HG03575 (cell line): ENCODE measurements at regions not wholly inside any gene's neighbourhood (a gene's known extent, or its start where the extent isn't known, plus 50 kb on each side); places are given as distances from the start of the nearest gene placed in this dataset.
"Not testable (repeated sequence)": the region's sequence is repeated elsewhere in the genome, so short reads cannot be mapped to it uniquely, and the experiment has no call there.

Experiments used
- ATAC-seq: cut with Tn5 transposase; IDR thresholded peaks from one replicate; pipeline ENCODE4 v1.9.1; 2021; ENCODE audit not compliant: unreplicated experiment, insufficient number of reproducible peaks, low FRiP score; ENCODE audit errors: extremely low read depth

DNA sequence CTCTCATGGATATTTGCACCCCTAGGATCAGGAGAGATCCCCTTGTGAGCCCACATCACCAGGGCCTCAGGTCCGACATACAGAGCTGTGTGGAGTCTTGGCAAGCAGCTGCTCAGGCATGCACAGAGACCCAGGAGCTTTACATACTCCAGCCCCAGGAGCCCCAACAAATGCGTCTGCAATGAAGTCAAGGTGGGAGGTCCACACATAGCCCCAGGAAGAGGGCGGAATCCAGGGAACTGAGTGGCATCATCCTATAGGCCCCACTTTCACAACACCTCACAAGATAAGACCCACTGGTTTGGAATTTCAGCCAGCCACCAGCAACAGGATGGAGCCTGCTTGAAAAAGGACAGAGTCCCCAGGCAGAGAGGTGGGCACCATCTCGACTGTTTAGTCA, 106.7 kb downstream of the LSMEM1 start:
- ATAC-seq = no peak

DNA sequence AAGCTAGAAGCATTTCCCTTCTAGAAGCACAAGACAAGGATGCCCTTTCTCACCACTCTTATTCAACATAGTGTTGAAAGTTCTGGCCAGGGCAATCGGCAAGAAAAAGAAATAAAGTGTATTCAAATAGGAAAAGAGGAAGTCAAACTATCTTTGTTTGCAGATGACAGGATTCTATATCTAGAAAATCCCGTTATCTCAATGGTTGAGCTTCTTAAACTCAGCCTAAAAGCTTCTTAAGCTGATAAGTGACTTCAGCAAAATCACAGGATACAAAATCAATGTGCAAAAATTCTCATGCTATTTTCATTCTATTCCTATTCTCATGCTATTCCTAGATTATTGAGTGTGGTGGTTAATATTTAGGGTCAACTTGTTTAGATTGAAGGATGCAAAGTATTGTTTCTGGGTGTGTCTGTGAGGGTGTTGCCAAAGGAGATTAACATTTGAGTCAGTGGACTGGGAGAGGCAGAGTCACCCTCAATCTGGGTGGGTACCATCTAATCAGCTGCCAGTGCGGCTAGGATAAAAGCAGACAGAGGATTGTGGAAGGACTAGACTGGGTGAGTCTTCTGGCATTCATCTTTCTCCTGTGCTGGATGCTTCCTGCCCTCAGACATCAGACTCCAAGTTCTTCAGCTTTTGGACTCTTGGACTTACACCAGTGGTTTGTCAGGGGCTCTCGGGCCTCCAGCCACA, 111.9 kb downstream of the LSMEM1 start:
- ATAC-seq = not testable (repeated sequence)

DNA sequence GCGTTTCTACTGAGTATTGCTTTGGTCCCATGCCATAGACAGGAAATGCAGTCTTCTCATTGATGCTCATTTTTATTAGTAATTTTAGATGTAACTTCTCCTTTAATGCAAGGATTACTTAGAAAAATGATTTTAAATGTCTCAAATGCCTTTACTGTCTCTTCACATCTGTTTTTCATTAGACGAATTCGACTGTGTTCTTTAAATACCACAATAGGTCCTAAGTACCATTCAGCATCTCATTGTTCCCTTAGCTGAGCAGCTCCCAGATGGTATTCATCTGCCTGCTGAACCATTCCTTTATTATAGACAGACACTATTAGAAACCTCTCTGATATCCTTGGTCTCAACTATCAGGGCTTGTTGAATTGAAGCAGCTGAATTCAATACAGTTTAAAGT, 113.6 kb downstream of the LSMEM1 start:
- ATAC-seq = no peak

DNA sequence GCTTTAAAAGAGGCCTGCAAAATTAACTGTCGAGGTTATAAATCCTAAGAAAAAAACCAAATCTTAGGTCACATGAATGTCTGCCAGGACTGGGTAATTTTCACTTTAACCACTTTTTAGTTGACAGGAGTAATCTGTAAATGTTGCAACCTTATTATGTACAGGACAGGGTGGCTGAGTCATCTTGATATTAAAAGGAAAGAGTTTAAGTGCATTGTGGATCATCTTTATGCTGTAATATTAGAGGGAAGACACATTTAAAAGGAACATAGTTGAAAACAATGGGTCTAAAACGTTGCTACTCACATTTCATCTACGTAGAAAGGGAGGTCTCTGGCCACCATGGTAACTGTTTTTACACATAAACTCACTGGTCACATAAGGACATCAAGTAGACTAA, 115.5 kb downstream of the LSMEM1 start:
- ATAC-seq = no peak

DNA sequence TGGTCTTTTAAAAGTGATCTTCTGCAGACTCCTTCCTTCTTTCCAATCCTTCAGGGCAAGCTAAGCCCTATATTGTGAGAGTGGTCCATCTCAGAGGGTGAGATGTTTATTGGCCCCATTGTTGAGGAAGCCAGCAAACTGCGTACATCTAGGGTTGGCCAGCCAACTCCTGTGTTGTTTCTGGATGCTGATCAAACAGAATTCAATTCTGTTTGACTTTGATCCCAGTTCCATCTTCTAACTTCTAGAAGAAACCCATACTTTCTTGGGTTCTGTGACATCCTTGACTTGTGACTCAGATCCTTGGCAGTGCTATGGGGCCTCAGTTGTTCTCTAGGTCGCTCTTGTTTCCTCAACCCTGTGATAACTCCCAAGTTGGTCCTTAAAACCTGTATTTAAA, 116.2 kb downstream of the LSMEM1 start:
- no peak for ATAC-seq

DNA sequence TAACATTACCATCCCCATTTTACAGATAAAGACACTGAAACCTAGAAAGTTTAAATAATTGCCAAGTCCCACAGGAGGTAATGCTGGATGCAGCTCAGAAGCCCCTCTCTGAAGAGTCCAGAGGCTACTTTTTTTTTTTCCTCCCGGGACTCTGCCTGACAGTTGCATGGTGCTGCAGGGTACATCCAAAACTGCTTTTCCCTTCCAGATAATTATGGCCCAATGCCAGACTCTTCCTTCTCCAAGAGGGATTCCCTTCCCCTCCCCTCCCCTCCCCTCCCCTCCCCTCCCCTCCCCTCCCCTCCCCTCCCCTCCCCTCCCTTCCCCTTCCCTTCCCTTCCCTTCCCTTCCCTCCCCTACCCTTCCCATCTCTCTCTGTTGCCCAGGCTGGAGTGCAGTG, 122.9 kb downstream of the LSMEM1 start:
- ATAC-seq = no peak

DNA sequence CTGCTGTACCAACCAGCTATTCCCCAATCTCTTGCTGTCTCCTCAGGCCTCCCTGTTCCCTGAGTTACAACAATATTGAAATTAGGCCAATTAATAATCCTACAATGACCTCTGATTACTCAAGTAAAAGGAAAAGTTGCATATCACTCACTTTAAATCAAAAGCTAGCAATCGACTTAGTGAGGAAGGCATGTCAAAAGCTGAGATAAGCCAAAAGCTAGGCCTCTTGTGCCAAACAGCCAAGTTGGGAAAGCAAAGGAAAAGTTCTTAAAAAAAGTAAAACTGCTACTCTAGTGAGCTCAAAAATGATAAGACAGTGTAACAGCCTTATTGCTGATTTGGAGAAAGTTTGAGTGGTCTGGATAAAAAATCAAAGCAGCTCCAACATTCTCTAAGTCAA, 129.8 kb downstream of the LSMEM1 start:
- ATAC-seq = no peak

DNA sequence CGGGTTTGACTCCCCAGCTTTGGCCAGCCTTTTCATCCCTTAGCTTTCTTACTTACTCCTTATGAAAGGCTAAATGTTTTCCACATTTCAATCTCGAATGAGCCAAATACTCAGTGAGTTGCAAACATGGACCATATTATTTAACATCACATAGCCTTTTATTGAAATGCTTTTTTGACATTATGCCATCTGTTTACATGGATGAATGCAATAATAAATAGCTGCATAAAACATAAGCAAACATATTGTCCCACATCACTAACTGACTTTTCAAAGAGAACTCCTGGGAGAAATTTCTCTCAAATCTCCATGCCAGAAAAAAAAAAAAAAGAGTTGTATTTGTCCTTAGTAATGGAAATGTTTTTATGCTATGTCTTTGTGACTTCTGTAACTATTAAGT, 134.9 kb downstream of the LSMEM1 start:
- no peak for ATAC-seq

DNA sequence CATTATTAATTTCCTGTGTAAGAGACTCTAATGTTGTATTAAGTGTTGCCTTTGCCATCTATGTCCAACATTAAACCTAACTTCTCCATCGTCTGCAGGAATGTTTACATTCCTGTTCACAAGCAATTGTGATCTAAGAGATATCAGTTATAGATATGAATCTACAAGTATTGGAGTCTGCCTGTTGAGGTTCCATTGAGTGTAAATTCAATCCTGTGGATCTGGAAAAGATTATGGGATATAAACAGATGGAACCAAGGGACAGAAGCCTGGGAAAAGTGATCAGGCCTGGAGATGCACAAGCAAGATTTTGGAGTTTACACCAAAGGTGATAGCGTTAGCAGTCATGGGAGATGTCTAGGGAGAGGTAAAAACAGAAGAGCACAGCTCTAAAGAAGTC, 135.5 kb downstream of the LSMEM1 start:
- no peak for ATAC-seq

DNA sequence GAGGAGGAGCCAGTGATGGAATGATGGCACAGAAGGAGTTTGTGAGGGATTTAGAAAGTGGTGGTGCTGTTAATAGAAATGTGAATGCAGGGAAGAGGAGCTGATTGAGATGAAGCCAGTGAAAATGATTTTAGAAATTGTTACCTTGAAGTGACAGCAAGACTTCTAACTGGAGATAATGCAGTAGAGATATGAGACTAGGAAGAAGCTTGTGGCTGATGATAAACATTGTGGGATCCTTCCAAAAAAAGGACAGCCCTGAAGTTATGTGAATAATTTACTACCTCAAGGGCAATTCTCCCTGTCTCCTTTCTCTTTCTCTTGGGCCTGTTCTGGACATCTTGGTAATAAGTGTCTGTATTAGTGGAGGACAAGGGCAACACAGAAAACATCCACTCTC, 138.6 kb downstream of the LSMEM1 start:
- ATAC-seq = no peak

DNA sequence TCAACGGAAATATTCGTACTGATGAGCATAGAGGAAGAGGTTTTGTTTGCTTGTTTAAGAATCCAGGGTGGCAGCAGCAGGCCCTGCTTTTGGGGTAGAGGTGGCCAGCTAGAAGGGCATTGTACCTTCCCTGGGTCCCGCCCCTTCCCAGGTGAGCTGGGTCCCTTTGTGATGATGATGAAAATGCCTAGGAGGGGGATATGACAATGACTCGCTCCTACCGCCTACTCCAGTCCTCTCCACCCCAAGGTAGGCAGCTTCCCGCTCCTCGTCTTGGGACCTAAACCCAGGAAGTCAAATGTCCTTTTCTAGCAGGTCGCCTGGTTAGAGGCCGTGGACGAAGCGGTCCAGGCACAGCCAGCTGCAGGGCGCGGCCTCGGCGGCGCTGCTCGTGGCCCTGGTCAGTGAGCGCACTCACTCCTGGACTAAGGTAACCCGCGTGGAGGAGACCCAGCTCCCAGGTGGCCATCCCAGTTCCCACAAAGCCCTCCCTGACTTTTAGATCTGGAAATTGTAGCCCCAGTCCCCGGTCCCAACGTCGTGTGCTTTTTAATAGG, 141.4 kb downstream of the LSMEM1 start:
- ATAC-seq = no peak

DNA sequence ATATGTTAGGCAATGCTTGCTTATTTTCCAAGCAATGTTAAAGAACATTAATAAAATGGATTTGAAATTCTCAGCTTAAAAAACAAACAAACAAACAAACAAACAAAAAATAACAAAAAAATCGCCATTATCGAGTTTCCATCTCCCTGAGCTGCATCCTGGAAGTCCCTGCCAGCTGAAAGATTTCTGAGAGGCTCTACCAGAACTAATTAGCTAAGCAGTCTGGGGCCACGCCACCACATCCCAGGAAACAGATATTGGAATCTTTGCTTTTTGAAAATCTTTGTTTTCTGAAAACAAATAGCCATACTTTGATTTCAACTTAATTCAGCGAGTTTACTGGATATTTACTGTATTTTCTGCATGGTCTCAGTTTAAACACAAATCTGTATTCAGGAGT, 143.6 kb downstream of the LSMEM1 start:
- no peak for ATAC-seq

DNA sequence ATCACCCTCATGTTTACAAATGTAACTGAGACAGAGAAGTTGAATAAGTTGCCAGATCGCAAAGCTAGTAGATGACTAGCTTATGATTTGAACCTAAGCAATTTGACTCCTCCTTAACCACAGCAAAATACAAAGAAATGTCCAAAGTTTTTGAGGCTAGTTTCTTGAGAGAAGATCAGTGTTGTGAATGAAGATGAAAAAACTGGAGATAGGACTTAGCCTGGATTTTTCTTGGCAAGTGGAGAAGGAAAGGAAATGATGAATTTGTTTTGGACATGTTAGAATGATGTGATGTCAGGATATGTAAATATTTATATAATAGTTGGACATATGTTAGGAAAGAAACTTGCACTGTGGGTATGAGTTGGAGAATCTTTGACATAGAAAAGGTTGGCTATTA, 149.8 kb downstream of the LSMEM1 start:
- ATAC-seq = no peak

DNA sequence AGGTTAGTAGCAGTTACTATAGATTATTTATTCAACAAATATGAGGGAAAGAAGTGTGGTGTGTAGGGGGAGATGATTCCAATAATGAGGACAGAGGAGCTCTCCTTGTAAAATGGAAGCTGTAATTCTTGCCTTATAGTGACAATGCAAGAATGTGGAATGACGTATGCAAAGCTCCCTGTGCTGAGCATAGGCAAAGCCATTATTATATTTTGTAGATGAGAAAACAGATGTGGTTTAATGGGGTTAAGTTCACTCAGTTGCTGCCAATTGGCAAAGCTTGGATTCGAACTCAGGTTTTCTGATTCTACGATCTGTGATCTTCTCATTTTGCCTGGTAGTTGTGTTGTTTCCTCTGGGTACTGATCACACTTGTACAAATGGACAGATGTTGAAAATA, 153.3 kb downstream of the LSMEM1 start:
- ATAC-seq = no peak

DNA sequence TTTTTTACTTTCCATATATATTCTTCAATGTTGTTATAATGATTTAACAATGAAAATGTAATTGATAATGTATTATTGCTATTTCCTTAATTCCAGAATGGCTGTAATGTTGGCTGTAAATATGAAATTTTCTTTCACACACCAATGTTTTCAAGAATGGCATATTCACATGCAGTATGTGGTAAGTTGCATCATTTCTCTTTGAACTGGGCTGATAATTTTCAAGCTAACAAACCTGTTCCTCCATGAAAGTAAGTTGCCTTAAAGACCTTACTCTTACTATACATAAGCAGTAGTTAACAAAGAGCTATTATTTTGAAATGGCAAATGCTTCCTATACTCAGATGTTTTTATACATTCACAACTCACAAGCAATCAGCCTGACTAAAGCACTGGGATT, 154.5 kb downstream of the TMEM168 start:
- no peak for ATAC-seq

DNA sequence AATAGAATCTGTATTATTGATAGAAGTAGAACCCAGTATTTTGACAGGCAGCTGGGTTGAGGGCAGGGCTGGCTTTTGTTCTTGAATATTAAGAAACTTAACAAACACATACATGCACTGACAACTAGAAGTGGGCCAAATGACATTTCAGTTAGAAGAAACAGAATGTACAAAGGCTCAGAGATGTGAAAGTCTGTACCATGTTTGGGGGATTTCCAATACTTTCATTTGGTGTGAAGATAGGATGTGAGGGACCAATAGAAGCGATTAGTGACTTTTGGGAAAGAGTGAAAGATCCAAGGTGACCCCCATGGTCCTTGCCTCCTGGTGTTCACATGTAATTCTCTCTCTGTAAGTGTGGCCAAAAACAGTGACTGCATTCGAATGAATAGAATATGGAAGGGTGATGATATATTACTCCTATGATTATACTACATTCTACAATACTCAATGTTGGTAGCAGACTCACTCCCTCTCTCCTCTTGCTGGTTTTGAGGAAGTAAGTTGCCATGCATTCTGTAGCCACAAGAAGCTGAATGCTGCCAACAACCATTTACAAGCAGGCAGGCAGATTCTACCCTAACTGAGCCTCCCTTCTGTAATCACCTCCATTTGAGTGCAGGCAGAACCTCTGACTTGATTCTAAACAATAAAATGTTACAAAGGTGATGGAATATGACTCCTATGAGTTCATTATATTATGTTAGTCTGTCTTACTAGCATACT, 151.4 kb downstream of the TMEM168 start:
- no peak for ATAC-seq

DNA sequence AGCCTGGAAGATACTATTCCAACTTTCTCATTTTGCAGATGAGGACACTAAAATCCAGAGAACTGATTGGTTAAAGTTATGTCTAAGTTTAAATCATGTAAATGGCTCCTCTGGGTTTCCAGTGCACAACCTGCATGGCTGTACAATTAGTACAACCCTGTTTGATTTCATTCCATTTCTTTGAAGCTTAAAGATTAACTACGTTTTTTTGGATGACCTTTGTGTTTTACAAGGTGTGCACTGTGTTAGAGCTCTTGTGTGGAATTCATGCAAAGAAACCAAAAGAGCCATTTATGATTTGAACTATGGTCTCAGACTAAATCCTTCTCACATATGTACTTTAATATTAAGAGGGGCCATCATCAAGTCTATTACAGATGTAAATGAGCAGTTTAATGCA, 149.5 kb downstream of the TMEM168 start:
- ATAC-seq = no peak

DNA sequence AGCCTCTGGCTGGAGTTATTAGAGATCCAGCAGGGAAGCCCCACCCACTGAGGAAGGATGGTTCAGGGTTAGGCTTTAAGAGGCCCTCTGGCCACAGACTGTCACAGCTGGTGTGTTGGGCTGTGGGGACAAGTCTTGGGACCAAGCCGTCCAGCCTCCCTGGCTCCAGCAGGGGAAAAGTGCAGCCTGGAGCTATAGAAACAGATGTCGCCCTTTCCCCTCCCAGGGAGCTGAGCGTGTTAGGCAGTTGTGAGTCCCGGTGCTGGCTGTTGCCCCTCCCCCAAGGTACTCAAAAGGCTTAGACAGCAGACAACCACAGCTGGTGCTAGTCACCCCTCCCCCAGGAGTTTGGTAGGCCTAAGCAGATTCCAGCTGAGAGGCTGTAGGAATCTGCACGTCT, 143.4 kb downstream of the TMEM168 start:
- ATAC-seq = no peak

DNA sequence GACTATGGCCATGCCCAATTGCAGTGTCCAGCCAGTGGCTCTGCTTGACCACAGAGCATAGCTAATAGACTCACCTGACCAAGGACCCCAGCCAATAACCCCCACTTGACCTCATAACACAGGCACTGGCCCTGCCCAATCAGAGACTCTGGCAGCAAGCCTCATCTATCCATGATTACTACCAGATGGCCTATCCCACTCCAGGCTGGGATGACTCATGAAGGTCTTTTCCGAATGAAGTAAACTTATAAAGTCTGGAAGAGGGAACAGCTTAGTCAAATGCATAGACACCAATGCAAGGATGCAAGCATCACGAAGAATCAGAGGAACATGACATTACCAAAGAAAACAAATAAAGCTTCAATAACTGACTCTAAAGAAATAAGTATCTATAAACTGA, 141.4 kb downstream of the TMEM168 start:
- ATAC-seq = no peak

DNA sequence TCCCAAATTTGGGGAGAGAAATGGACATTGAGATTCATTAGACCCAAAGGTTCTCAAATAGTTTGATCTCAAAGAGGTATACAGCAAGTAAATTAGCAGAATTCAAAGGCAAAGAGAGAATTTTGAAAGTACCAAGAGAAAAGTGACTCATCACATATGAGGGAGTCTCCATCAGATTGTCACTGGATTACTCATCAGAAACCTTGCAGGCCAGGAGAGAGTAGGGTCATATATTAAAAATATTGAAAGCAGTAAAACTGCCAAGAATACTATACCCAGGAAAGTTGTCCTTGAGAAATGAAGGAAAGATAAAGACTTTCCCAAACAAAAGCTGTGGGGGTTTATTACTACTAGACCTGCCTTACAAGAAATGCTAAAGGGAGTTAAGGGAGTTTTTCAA, 140.6 kb downstream of the TMEM168 start:
- ATAC-seq = no peak
